Fibroblast of the aortic adventitia (primary cell): ENCODE measurements at regions not wholly inside any gene's neighbourhood (a gene's known extent, or its start where the extent isn't known, plus 50 kb on each side); places are given as distances from the start of the nearest gene placed in this dataset.
A peak's percentile ranks its signal among the peaks of the same experiment; 100 is the strongest.

Experiments
- DNase-seq: peaks from one replicate; pipeline ENCODE4 v3.0.0-alpha.2; 2010; ENCODE audit warnings: low read depth
- H3K4me3 ChIP-seq: 2 replicates; pipeline ENCODE4 v1.5.1; 2011; ENCODE audit warnings: low read depth, mild to moderate bottlenecking, control low read depth, low read length, moderate library complexity
- CTCF ChIP-seq: IDR thresholded peaks from 2 replicates; pipeline ENCODE4 v1.5.1; 2011; ENCODE audit warnings: mild to moderate bottlenecking, low read length, control low read depth, inconsistent platforms; ENCODE audit not compliant: insufficient read depth

GRCh38 chr18:55869556-55870501 lies 281.8 kb upstream of the TCF4 start:
- no peak overlapping the region for H3K4me3 ChIP-seq
- TF ChIP-seq CTCF: no peak
- DNase-seq: peak; percentile 37

- no peak for TF ChIP-seq CTCF
- no peak for DNase-seq
Measured at GRCh38 chr18:55868909-55869308, 280.9 kb upstream of the TCF4 start.

GRCh38 chr18:55866886-55867285 lies 278.9 kb upstream of the TCF4 start:
- DNase-seq: no peak
- no peak for TF ChIP-seq CTCF
- no peak overlapping the region for H3K4me3 ChIP-seq

More at GRCh38 chr18:55868909-55869308, 280.9 kb upstream of the TCF4 start:
- no peak overlapping the region for H3K4me3 ChIP-seq

- DNase-seq: peak; percentile 51
- TF ChIP-seq CTCF: no peak
- peak overlapping the region; percentile 15 for H3K4me3 ChIP-seq
Measured at GRCh38 chr18:55866006-55866405, 278.0 kb upstream of the TCF4 start.

- TF ChIP-seq CTCF: no peak
- no peak for DNase-seq
- no peak overlapping the region for H3K4me3 ChIP-seq
Measured at GRCh38 chr18:55864281-55864680, 276.3 kb upstream of the TCF4 start.

GRCh38 chr18:55863876-55864275 lies 275.9 kb upstream of the TCF4 start:
- no peak for TF ChIP-seq CTCF
- DNase-seq: peak; percentile 43
- no peak overlapping the region for H3K4me3 ChIP-seq
